Cardiac fibroblast (primary cell): ENCODE measurements at regions not wholly inside any gene's neighbourhood (a gene's known extent, or its start where the extent isn't known, plus 50 kb on each side); places are given as distances from the start of the nearest gene placed in this dataset.
"Not testable (repeated sequence)": the region's sequence is repeated elsewhere in the genome, so short reads cannot be mapped to it uniquely, and the experiment has no call there.

Experiments used
- DNase-seq, 2 donors: peaks; one replicate each; pipeline versions ENCODE4 v3.0.0 to v3.0.0-alpha.2; 2010; ENCODE audit warnings: low read depth in 2 of 2
- H3K4me3 ChIP-seq, 2 donors: replicated peaks in 1 of 2; 1 replicate in 1 of 2; 2 replicates in 1 of 2; pipeline ENCODE4 v1.5.1; 2011; ENCODE audit warnings: low read depth in 2 of 2, low read length in 2 of 2, mild to moderate bottlenecking in 2 of 2, moderate library complexity in 1 of 2
- TF ChIP-seq, protein P1 (sequence below): IDR thresholded peaks from one replicate; pipeline ENCODE4 v1.5.1; 2011; ENCODE audit warnings: low read depth, mild to moderate bottlenecking, low read length, inconsistent platforms

GRCh38 chrX:126641076-126641475 is 88.5 kb upstream of the DCAF12L1 start:
- not testable (repeated sequence) for DNase-seq, H3K4me3 ChIP-seq

DNA sequence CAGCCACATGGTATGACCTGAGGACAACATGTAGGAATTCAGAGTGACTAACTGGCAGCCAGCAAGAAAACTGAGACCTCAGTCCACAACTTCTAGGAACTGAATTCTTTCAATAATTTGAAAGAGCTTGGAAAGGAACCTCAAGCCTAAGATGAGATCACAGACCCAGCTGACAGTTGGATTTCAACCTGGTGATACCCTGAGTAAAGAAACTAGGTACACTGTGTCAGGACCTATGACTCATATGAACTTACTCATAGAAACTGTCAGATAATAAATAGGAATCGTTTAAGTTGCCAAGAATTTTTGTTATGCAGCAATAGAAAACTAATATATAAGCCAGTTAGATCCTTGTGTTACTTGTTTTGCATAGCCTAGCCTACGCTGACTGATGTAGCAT is 102.4 kb upstream of the DCAF12L1 start:
- no peak for DNase-seq
- TF ChIP-seq, protein P1, sequence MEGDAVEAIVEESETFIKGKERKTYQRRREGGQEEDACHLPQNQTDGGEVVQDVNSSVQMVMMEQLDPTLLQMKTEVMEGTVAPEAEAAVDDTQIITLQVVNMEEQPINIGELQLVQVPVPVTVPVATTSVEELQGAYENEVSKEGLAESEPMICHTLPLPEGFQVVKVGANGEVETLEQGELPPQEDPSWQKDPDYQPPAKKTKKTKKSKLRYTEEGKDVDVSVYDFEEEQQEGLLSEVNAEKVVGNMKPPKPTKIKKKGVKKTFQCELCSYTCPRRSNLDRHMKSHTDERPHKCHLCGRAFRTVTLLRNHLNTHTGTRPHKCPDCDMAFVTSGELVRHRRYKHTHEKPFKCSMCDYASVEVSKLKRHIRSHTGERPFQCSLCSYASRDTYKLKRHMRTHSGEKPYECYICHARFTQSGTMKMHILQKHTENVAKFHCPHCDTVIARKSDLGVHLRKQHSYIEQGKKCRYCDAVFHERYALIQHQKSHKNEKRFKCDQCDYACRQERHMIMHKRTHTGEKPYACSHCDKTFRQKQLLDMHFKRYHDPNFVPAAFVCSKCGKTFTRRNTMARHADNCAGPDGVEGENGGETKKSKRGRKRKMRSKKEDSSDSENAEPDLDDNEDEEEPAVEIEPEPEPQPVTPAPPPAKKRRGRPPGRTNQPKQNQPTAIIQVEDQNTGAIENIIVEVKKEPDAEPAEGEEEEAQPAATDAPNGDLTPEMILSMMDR = no peak

GRCh38 chrX:126658447-126658846 is 105.8 kb upstream of the DCAF12L1 start:
- TF ChIP-seq, protein P1 = no peak
- peak in 1 of 2 donors; percentile 5 for DNase-seq

More for the DNA sequence above, 102.4 kb upstream of the DCAF12L1 start:
- no peak overlapping the region for H3K4me3 ChIP-seq

GRCh38 chrX:126670258-126670657 is 117.6 kb upstream of the DCAF12L1 start:
- TF ChIP-seq, protein P1 = no peak
- DNase-seq = no peak
- H3K4me3 ChIP-seq = no peak overlapping the region

More at GRCh38 chrX:126658447-126658846, 105.8 kb upstream of the DCAF12L1 start:
- no peak overlapping the region for H3K4me3 ChIP-seq

DNA sequence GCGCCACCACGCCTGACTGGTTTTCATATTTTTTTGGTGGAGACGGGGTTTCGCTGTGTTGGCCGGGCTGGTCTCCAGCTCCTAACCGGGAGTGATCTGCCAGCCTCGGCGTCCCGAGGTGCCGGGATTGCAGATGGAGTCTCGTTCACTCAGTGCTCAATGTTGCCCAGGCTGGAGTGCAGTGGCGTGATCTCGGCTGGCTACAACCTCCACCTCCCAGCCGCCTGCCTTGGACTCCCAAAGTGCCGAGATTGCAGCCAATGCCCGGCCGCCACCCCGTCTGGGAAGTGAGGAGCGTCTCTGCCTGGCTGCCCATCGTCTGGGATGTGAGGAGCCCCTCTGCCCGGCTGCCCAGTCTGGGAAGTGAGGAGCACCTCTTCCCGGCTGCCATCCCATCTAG is 120.8 kb upstream of the DCAF12L1 start:
- not testable (repeated sequence) for DNase-seq, H3K4me3 ChIP-seq

- H3K4me3 ChIP-seq, DNase-seq: not testable (repeated sequence)
Measured at GRCh38 chrX:126673816-126674491, 121.3 kb upstream of the DCAF12L1 start.

DNA sequence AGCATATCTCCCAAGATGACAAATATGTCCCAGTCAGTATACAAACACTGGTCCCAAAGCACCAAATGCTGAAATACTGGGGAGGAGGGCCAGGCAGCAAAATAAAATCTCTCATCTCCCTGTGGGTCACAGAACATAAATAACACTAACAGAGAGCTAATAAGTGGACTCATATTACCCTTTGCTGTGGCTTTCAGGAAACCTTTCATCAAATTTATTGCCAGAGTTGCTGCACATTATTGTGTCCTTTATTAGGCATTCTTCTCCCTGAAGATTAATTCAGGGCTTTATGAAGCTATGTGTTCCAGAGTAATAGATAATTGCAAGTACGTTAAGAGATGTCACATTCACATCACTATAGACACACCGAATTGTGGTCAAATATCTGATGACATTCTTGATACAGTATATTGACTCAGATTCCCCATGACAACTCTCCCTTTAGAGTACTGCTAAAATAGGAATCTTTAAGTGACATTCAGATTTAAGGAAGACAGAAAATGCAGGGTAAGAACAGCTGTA is 124.1 kb upstream of the PRR32 start:
- TF ChIP-seq, protein P1 = no peak
- no peak overlapping the region for H3K4me3 ChIP-seq
- no peak for DNase-seq

DNA sequence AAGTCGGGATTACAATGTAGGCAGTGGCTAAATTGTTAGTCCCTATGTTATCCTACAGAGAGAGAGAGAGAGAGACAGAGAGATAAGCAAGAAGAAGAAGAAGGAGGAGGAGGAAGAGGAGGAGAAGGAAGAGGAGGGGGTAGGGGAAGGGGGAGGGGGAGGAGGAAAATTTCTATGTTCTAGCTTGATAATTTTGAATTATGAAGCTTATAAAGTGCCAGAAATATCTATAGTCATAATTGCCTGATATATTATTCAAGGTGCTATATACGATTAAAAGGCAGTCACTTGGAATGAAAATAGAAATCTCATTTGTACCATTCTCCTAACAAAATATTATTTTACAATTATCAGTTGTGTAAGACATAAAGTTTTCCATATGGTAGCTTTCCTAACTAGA is 122.4 kb upstream of the PRR32 start:
- TF ChIP-seq, protein P1 = no peak

More for the DNA sequence above, 122.4 kb upstream of the PRR32 start:
- no peak overlapping the region for H3K4me3 ChIP-seq
- no peak for DNase-seq
